ENCODE measurements at regions not wholly inside any gene's neighbourhood (a gene's known extent, or its start where the extent isn't known, plus 50 kb on each side); places are given as distances from the start of the nearest gene placed in this dataset.

DNA sequence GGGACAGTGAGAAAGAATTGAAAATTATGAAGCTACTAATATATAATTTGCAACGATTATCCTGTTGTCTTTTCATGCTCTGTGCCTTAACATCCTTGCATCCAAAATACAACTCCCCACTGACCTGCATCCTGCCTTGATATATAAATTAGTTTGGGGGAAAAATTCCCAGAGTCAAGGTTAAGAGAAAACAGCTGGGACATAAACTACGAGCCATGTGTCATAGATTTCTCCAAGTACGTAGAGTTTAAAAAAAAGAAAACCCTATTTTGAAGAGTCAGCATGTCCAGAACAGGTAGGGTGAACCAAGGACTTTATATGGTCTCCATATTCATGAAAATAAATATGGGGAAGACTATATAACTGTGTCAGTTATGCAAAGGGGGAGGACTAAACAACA, 123.8 kb upstream of the MARCKS start (continued):
- TF ChIP-seq, protein P1, sequence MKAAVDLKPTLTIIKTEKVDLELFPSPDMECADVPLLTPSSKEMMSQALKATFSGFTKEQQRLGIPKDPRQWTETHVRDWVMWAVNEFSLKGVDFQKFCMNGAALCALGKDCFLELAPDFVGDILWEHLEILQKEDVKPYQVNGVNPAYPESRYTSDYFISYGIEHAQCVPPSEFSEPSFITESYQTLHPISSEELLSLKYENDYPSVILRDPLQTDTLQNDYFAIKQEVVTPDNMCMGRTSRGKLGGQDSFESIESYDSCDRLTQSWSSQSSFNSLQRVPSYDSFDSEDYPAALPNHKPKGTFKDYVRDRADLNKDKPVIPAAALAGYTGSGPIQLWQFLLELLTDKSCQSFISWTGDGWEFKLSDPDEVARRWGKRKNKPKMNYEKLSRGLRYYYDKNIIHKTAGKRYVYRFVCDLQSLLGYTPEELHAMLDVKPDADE (IDR thresholded peaks at IDR 0.05), result no peak
- TF ChIP-seq POLR2AphosphoS5 (IDR thresholded peaks at IDR 0.05; ENCODE audit: low read depth) (no peak), ZNF331 (CRISPR knock-in tag; IDR thresholded peaks at IDR 0.05; ENCODE audit: low read depth) (no peak)

DNA sequence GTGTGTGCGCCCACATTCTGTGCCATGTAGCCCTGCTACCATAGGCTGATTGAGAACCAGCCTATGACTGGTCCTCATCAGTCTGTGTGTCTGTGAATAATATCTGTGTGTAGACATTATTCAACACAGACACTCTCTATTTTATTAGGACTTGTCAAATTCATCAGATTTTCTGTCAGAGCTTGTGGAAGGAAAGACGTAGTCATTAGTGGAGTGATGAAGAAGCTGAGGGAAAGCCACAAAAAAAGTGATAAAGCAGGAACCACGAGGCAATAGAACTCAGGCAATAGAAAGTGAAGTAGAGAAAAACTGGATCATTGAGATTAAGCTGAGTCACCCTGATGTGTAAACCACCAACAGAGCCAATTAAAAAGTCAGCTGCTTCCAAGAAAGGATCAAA, 122.2 kb upstream of the MARCKS start:
- Histone ChIP-seq H3K36me3 (ENCODE audit: insufficient read depth) (no peaks in the 10 kb centered on the region), H3F3A (replicated peaks; ENCODE audit: low read depth) (no peaks in the 10 kb centered on the region), H4K20me1 (replicated peaks; ENCODE audit: insufficient read depth) (no peaks in the 10 kb centered on the region), H3K4me2 (no peak overlapping the region), H3K4me1 (ENCODE audit: insufficient read depth) (no peaks in the 10 kb centered on the region), H3K27me3 (ENCODE audit: insufficient read depth) (no peaks in the 10 kb centered on the region), H3K9me2 (ENCODE audit: insufficient read depth) (0 out of 2 replicates have a peak, but pooled peaks cover 4% of the 10 kb centered on the region), H3K4me3 (no peak overlapping the region), H2AFZ (peak overlapping the region; percentile 78), H3K79me2 (replicated peaks; ENCODE audit: insufficient read depth) (no peaks in the 10 kb centered on the region), H3K27ac (ENCODE audit: low read depth) (no peak overlapping the region)
- Mint-ChIP-seq H3K4me1 (no peaks in the 10 kb centered on the region; the same call in 2 of the 3 replicates), H3K36me3 (ENCODE audit: low read depth) (no peaks in the 10 kb centered on the region), H3K27ac (peak overlapping the region; percentile 74; the same call in 1 of the 2 replicates), H3K4me3 (no peak overlapping the region), H3K9me3 (no peaks in the 10 kb centered on the region), H3K27me3 (ENCODE audit: insufficient read depth, low read depth, poor library complexity) (no peaks in the 10 kb centered on the region)
- TF ChIP-seq EZH2phosphoT487 (IDR thresholded peaks at IDR 0.05; ENCODE audit: unreplicated experiment) (no peak), NANOG (IDR thresholded peaks at IDR 0.05; ENCODE audit: borderline replicate concordance) (no peak), ZNF331 (CRISPR knock-in tag; IDR thresholded peaks at IDR 0.05; ENCODE audit: low read depth) (no peak), CREB1 (CRISPR knock-in tag; IDR thresholded peaks at IDR 0.05; ENCODE audit: low read depth) (no peak), STAT1 (IDR thresholded peaks at IDR 0.05; ENCODE audit: unreplicated experiment) (no peak), EZH2 (IDR thresholded peaks at IDR 0.05; ENCODE audit: low read depth, unreplicated experiment) (no peak), JUNB (IDR thresholded peaks at IDR 0.05; ENCODE audit: unreplicated experiment) (no peak)
- TF ChIP-seq, protein P2, sequence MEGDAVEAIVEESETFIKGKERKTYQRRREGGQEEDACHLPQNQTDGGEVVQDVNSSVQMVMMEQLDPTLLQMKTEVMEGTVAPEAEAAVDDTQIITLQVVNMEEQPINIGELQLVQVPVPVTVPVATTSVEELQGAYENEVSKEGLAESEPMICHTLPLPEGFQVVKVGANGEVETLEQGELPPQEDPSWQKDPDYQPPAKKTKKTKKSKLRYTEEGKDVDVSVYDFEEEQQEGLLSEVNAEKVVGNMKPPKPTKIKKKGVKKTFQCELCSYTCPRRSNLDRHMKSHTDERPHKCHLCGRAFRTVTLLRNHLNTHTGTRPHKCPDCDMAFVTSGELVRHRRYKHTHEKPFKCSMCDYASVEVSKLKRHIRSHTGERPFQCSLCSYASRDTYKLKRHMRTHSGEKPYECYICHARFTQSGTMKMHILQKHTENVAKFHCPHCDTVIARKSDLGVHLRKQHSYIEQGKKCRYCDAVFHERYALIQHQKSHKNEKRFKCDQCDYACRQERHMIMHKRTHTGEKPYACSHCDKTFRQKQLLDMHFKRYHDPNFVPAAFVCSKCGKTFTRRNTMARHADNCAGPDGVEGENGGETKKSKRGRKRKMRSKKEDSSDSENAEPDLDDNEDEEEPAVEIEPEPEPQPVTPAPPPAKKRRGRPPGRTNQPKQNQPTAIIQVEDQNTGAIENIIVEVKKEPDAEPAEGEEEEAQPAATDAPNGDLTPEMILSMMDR (conservative IDR thresholded peaks at IDR 0.05; ENCODE audit: low read depth in 2 of 2), result no peak
- TF ChIP-seq, protein P3, sequence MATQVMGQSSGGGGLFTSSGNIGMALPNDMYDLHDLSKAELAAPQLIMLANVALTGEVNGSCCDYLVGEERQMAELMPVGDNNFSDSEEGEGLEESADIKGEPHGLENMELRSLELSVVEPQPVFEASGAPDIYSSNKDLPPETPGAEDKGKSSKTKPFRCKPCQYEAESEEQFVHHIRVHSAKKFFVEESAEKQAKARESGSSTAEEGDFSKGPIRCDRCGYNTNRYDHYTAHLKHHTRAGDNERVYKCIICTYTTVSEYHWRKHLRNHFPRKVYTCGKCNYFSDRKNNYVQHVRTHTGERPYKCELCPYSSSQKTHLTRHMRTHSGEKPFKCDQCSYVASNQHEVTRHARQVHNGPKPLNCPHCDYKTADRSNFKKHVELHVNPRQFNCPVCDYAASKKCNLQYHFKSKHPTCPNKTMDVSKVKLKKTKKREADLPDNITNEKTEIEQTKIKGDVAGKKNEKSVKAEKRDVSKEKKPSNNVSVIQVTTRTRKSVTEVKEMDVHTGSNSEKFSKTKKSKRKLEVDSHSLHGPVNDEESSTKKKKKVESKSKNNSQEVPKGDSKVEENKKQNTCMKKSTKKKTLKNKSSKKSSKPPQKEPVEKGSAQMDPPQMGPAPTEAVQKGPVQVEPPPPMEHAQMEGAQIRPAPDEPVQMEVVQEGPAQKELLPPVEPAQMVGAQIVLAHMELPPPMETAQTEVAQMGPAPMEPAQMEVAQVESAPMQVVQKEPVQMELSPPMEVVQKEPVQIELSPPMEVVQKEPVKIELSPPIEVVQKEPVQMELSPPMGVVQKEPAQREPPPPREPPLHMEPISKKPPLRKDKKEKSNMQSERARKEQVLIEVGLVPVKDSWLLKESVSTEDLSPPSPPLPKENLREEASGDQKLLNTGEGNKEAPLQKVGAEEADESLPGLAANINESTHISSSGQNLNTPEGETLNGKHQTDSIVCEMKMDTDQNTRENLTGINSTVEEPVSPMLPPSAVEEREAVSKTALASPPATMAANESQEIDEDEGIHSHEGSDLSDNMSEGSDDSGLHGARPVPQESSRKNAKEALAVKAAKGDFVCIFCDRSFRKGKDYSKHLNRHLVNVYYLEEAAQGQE (IDR thresholded peaks at IDR 0.05; ENCODE audit: unreplicated experiment), result no peak
- DNase-seq (ENCODE audit: low spot score) (no peak), ATAC-seq (no peak)
